ENCODE measurements at regions not wholly inside any gene's neighbourhood (a gene's known extent, or its start where the extent isn't known, plus 50 kb on each side); places are given as distances from the start of the nearest gene placed in this dataset.

- TF ChIP-seq YY1 (IDR thresholded peaks at IDR 0.05; ENCODE audit: low read depth): no peak
- TF ChIP-seq USF1 (IDR thresholded peaks at IDR 0.05): no peak
Observed at GRCh38 chr7:52423251-52423650, 612.2 kb upstream of the POM121L12 start.

All from Ishikawa (cell line).